ENCODE measurements at regions not wholly inside any gene's neighbourhood (a gene's known extent, or its start where the extent isn't known, plus 50 kb on each side); places are given as distances from the start of the nearest gene placed in this dataset.

DNA sequence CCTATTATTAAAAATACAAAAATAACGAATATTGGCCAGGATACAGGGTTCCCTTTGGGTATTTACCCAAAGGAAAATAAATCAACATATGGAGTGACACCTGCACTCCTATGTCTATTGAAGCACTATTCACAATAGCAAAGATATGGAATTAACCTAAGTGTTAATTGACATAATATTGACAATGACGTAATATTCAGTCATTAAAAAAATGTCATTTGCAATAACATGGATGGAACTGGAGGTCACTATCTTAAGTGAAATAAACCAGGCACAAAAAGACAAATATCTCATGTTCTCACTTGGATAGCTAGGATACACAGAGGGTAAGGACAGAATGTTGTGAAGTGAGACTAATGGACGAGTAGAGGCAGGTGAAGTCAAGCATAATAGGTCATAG lies 326.3 kb upstream of the PTGER4 start:
- DNase-seq (ENCODE audit: low spot score) = no peak

DNA sequence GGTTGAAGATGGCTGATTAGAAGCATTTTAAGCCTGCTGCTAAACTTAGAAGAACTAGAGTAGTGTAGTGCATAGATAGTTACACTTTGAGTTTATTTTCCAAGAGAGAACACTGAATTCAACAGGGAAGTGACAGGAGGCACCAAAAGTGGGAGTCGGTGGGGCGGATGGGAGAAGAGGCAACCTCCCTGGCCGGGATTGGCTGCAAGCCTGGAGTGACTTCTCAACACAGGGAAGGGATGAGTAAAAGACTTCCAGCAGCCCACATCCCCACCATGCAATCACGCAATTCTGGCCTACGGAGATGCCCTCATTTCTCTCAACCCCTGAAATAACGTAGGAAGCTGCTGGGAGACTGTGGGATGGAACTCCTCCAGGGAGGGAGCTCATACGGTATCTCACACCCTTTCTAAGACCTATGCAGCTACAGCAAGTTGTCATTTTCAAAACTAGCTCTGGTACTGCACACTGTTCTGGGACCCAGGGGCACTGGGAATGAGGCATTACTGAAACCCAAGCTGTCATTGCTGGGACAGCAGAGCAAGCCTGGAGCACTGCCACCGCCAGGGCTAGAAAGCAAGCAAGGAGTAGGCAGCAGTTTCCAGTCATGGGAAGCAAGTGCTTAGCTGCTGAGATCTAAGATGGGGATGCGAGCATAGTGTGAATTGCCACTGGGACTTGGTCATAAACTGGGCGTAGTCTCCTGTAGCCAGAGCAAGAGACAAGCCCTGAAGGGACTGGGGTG lies 331.6 kb upstream of the PTGER4 start:
- DNase-seq (ENCODE audit: low spot score) = no peak

DNA sequence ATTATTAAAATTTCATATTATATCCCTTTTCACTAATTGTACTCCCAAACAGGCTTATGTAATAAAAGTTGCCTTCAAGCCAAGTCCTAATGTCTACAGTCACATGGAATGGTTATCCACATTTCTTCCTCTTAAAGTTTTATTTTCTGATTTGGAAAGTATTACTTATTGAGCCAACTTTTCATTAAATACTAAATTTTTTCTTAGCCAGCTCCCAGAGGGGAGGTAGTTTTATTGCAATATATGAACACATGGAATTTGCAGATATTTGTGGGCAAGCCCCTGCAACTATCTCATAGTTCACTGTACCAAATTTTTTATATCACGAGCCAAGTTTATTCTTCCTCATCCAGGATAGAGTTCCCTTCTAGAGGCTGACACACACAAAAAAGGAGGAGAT lies 332.8 kb upstream of the PTGER4 start:
- DNase-seq (ENCODE audit: low spot score) = no peak

DNA sequence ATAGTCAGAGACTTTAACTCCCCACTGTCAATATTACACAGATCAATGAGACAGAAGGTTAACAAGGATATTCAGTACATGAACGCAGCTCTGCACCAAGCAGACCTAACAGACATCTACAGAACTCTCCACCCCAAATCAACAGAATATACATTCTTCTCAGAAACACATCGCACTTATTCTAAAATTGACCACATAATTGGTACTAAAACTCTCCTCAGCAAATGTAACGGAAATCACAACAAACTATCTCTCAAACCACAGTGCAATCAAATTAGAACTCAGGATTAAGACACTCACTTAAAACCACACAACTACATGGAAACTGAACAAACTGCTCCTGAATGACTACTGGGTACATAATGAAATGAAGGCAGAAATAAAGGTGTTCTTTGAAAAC lies 341.3 kb upstream of the PTGER4 start:
- peak; percentile 80 for DNase-seq (ENCODE audit: low spot score)

DNA sequence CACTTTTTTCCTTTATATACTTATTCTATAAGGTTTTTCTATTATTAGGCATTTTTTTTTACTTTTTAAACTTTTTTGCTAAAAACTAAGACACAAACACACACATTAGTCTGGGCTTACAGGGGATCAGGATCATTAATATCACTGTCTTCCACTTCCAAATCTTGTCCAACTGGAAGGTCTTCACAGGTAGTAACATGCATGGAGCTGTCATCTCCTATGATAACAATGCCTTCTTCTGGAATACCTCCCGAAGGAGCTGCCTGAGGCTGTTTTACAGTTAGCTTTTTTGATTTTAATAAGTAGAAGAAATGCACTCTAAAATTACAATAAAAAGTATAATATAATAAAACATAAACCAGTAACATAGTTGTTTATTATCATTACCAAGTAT lies 345.5 kb upstream of the PTGER4 start:
- DNase-seq (ENCODE audit: low spot score) = no peak

DNA sequence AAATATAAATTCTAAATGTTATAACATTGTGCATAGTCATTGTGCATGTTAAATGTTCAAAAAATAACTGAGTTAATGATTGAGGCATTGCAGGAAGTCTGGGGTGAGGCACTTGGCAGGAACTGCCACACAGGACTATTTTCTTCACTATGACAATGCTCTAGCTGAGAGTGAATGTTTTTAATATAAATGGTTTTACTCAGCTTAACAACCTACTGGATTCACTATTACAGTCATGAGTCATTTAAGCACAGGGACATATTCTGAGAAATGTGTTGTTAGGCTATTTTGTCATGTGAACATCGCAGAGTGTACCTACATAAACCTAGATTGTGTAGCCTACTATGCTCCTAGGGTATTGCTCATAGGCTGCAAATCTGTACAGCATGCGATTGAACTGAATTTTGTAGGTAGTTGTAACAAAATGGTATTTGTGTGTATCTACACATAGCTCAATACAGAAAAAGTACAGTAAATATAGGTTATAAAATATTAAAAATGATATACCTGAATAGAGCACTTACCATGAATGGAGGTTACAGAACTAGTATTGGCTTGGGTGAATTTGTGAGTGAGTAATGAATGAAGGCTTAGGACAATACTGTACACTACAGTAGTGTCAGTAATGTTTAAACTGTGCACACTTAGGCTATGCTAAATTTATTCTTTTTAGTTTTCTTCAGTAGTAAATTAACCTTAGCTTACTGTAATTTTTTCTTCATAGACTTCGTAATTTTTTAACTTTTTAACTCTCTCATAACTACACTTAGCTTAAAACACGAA lies 346.1 kb upstream of the PTGER4 start:
- peak; percentile 93 for DNase-seq (ENCODE audit: low spot score)

DNA sequence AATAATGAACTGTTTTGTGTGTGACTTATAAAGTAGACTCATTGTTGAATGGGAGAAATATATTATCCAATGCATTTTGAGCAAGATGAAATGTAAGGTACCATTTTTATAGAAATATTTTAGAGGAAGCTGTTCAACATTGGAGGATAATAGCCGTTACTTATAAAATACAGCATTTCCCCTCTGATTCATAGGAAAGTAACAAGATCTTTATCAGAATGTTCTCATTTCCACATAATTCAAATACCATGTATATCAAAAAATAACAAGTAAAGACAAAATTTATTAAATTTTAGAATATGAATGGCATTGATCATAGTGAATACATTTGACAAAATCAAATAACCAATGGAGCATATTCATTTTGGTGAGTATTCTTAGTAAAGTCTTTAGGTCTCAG lies 346.7 kb upstream of the PTGER4 start:
- no peak for DNase-seq (ENCODE audit: low spot score)

DNA sequence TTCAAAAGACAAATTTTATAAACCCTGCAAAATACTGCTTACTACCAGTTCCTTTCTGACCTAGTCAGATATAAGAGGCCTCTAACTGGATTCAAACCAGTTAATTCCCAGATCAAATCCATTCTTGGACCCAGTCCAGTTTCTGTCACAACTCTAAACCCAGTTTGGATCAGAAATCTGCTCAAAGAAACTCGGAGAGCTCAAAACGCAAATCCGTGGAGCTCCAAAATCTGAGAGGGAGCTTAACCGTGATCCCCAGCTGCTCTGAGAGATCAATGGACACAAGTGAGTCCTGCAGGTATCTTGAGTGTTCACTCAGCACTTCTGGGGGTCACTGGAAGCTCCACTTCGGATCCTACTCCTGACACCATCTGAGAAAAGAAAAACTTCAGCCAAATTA lies 348.1 kb upstream of the PTGER4 start:
- no peak for DNase-seq (ENCODE audit: low spot score)

DNA sequence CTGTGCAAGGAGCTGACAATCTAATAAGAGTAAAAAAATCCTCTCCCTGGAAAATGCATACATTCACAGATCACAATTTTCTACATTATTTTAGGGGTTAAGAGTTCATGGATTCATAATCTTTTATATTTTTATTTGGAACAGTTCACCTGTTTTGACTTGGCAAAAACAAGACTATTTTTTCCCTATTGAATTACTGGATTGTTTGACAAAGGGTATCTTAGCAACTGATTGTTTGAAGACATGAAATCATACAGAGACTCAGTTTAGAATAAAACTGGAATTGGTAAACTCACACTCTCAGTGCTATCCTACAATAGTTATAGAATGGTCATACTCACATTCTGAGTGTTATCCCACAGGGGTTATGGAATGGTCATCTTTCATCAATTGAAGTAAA lies 358.2 kb upstream of the PTGER4 start:
- no peak for DNase-seq (ENCODE audit: low spot score)

DNA sequence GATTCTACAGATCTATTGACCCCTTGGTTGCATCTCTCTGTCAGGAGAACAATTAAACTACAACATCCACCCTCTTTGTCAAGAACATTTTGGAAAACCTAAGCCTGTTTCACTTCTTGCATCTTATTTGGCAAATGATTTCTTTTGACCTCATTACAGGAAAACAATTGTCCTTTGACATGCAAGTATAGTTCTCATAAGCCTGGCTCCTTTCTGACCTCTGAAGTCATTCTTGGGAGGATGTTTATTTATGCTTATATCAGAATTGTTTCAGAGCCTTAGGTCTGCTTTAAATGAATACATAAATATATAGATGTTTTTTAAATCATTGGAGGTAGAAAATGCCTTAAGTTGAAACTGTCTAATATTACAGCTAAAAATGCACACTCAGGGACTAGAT lies 361.3 kb upstream of the PTGER4 start:
- no peak for DNase-seq (ENCODE audit: low spot score)

DNA sequence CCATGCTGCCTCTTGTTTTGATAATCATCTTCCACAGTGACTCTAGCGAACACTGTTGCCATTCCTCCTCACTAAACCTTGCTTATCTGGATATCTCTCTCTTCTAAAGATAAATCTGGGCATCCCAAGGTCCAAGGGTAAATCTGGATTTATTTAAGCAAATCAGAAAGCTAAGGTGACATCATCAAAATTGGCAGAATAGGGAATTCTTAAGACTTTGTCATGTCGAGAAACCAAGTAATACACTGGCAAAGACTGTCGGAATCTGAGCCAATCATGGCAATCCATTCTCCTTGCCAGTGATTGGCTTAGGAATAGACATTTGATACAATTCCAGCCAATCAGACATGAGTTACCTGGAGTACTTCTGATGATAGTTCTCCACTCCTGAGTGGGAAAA lies 362.7 kb upstream of the PTGER4 start:
- no peak for DNase-seq (ENCODE audit: low spot score)

DNA sequence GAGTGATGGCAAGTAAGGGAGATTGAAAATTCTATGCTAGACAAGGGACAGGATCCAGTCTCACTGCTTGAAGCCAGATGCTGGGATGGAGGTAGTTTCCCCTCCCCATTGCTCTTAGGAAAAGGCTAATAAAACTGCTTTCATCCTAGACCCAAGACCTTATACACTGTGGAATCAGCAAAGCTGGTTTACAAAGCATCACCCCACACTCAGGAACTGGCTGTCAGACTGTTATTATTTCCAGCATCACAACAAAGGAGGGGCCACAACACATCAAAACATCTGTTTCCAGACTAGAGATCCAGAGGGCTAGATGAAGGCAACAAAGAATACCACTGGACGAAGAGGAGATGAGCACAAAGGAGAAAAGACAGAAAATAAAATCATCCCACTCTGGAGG lies 364.6 kb upstream of the PTGER4 start:
- DNase-seq (ENCODE audit: low spot score) = no peak

DNA sequence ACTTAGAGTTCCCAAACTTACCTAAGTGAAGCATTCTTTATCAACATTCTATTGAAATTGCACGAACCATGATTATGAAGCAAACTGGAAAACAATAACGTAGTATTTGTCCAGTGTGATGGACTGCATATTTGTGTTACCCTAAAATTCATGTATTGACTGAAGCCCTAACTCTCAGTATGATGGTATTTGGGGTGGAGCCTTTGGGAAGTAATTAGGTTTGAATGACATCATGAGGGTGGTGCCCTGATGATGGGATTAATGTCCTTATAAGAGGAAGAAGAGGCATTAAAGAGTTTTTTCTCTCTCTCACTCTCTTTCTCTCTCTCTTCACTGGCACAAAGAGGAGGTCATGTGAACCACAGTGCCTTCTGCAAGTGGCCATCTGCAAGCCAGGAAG lies 365.4 kb upstream of the PTGER4 start:
- no peak for DNase-seq (ENCODE audit: low spot score)

DNA sequence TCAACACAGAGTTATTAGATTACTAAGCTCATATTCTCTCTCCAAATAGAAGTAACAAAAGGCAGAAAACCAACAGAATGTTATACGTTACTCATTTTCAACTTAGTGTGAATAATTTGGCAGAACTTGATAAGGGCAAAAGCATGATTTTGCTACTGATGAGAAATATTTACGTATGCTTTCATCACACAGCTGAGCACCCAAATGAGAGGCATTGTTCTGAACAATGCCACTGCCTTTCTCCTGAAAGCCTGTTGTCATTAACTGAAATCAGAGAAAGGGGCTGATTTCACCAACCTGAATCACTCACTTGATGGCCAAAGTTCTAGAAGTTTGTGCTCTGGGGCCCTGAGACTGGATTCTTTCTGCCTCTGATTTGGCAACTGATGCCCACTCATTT lies 367.5 kb upstream of the PTGER4 start:
- DNase-seq (ENCODE audit: low spot score) = no peak

DNA sequence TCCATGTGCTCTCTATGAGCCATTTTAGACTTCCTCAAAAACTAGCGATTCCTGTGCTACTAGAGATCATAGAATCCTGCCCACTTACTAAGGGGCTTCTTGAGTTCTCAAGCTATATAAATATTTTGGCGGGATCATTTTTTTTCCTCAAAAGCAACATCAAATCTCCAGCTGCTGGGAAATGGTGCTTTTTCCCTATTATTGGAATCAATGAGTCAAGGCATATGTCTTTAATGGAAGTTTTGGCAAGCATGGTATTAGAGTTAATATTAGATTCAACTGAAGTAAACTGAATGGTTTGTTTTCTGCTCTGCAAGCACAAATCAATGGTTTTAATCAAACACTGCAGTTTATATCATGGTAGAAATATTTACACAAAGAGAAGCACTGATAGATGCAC lies 369.9 kb upstream of the PTGER4 start:
- DNase-seq (ENCODE audit: low spot score) = no peak

DNA sequence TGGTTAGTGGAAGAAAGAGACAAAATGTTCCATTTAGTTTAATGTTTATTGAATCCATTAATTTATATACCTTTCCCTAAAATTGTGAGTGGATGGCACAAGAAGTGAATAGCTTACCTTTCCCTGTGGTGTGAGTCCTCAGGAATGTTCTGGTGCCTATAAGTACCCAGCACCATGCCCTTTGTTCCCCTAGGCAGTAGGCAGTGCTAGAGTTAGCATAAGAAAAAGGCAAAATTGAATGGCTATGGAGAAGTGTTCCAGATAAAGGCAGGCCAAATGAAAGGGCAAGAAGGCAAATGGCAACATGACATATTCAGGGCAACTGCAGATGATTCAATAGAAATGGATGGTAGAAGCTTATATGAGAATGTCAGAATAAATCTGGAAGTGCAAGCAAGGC lies 370.8 kb upstream of the PTGER4 start:
- DNase-seq (ENCODE audit: low spot score) = no peak

DNA sequence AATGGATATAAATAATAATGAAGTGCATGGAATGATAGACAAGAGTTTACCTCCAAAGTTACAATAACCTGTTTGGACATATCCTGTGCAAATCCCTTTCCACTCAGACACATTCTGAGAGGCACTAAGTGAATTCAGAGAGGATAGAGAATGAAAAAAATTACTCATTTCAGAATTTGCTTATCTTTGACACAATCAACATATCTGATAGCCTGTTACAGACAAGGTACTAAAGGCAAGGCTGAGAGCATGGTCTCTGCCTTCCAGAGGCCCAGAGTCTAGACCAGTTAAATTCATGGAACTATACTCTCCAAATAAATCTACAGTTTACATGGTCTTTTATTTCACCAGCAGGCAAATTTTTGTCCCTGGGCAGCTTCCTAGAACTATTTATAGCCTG lies 371.8 kb upstream of the PTGER4 start:
- peak; percentile 77 for DNase-seq (ENCODE audit: low spot score)

DNA sequence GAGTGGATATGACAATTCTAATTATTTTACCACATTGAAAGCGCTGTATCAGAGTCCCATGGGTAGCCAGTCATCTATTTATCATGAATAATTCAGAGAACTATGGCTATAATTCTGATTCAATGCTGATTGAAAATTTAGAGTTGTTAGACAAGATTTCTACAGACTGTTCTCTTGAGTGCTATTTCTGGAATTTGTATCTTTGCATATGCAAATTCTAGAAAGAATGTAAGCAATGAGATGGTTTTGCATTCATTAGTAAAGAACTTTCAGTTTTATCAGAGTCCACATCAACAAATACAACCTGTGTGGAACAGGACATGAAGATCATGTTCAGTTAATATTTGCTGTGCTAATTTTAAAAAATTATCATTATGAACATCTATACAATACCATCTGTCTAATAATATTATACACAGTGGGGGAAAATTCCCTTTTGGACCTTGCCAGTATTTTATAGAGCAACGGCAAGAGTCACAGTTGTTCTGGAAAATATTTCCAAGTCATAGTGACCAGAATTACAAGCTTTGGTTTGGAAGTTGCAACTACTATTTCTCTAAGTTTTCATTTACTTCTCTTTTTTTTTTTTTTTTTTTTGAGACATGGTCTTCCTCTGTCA lies 372.7 kb upstream of the PTGER4 start:
- no peak for DNase-seq (ENCODE audit: low spot score)

DNA sequence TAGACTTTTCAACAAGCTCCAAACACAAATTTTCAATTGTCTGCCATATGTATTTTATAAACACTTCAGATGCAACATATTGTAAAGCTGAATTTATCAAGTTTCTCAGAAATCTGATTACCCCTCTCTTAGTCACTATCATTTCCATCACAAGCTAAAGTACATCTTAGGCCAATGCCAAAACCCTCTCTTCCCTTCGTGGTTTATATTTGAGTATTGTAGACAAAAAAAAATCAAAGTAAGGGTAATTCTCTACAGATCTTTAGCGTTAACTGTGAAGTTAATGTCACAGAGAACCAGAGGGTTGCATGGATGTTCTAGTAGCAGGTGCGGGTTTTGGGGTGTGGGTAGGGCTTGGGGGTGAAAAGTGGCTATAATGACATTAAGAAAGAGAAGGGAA lies 387.7 kb upstream of the PTGER4 start:
- no peak for DNase-seq (ENCODE audit: low spot score)

DNA sequence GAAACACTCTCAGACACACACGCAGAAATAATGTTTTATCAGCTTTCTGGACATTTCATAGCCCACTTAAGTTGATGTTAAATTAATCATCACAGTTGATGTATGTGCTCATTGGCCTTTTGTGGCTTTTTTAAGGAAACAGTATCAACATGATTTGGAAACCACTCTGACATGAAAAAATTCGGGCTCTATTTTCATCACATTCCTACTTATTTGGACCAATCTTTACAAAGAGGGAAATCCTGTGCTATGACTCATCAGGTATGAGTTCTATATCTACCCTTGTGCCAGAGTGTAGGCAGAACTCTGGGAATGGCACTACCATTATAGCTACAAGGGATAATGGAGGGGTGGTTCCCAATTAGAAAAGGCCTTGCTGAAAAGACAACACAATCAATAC lies 388.4 kb upstream of the PTGER4 start:
- no peak for DNase-seq (ENCODE audit: low spot score)

DNA sequence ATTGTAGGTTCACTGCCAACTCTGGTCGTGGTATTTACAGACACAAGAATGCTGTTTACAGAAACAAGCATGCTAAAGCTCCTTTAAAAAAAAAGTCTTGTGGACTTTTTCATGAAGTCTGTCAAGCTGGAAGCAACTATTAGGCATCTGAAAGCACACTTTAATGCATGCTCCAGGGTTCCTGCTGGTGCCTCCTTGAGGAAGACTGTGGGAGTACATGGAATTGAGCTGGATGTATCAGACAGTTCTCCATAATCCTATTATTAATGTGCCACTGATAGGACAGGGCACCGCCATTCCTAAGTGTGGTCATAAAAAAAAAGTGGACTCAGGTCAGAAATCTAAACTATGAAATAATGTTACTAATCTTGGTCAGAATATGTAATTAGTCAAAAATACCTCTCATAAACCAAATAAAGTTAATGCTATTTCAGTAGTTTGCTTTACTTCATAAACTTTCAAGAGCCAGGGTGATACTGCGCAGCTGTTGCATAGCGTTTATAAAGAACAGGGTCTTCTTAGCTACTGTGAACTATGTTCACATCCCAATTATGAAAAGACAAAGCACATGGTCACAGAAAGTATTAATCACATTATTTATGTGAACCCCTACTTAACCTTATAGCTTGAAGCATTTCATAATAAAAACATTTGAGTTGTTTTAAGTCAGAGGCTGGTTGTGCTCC lies 390.8 kb upstream of the PTGER4 start:
- no peak for DNase-seq (ENCODE audit: low spot score)

DNA sequence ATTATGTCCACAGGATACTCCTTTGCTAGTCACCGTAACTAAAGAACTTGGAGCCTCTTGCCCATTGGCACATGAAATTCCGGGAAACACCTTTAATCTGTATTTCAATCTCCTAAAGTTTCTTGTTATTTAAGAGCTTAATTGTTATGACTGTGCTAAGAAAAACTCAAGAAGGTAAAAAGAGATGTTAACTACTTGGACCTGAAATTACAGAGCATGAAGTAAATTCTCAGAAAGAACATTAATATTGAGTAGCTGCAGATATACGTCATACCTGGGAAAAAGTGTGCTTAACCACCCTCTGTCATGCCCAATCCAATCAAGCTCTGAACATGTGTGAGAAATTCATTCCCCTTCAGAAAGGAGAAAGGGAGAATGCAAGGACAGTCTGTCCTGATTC lies 394.9 kb upstream of the PTGER4 start:
- DNase-seq (ENCODE audit: low spot score) = peak; percentile 38

DNA sequence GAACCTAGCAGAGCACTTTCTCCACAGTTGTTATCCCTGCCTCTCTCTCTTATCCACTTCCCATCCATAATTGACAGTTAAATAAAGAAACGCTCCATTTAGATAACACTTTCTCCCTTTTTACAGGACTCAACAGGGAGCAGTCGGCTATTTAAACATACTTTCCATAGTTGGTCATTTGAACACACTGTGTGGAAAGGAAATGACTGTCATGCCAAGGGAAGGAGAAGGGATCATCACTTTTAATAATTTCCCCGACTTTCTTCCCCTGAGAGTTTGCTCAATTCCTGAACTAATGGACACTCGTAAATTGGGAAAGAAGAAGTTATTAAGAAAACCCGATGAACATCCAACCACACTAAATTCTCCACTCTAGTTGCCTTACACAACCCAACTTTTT lies 400.8 kb upstream of the PTGER4 start:
- DNase-seq (ENCODE audit: low spot score) = no peak
